ENCODE measurements at regions not wholly inside any gene's neighbourhood (a gene's known extent, or its start where the extent isn't known, plus 50 kb on each side); places are given as distances from the start of the nearest gene placed in this dataset.

GRCh38 chr5:5983261-5983980 lies 394.9 kb downstream of the MED10 start:
- TF ChIP-seq CTCF (IDR thresholded peaks at IDR 0.05; ENCODE audit: low read length) (no peak), EZH2 (optimal IDR thresholded peaks at IDR 0.05; ENCODE audit: low read depth, low read length) (no peak), EZH2phosphoT487 (IDR thresholded peaks at IDR 0.05; ENCODE audit: low read length) (no peak)

All from MM.1S (cell line).